Type B pancreatic cell (in vitro differentiated cells): ENCODE measurements at regions not wholly inside any gene's neighbourhood (a gene's known extent, or its start where the extent isn't known, plus 50 kb on each side); places are given as distances from the start of the nearest gene placed in this dataset.
"Not testable (repeated sequence)": the region's sequence is repeated elsewhere in the genome, so short reads cannot be mapped to it uniquely, and the experiment has no call there.

ENCODE experiments used
- DNase-seq: peaks from one replicate; pipeline ENCODE4 v3.0.0; 2021; ENCODE audit warnings: mixed read lengths; ENCODE audit not compliant: unreplicated experiment; ENCODE audit errors: extremely low spot score
- H3K27ac Mint-ChIP-seq: 2 replicates; pipeline ENCODE4 v1.8.0; 2021; ENCODE audit warnings: mild to moderate bottlenecking, mixed read lengths
- H3K27me3 Mint-ChIP-seq: 2 replicates; pipeline ENCODE4 v1.8.0; 2021; ENCODE audit warnings: mixed read lengths
- H3K36me3 Mint-ChIP-seq: 2 replicates; pipeline ENCODE4 v1.8.0; 2021; ENCODE audit warnings: mixed read lengths
- H3K4me1 Mint-ChIP-seq: one replicate; pipeline ENCODE4 v1.8.0; 2021; ENCODE audit warnings: mixed read lengths; ENCODE audit not compliant: unreplicated experiment
- H3K4me3 Mint-ChIP-seq: 2 replicates; pipeline ENCODE4 v1.8.0; 2021; ENCODE audit warnings: mild to moderate bottlenecking, mixed read lengths
- H3K9me3 Mint-ChIP-seq: 2 replicates; pipeline ENCODE4 v1.8.0; 2021; ENCODE audit warnings: mixed read lengths
- TF ChIP-seq, protein P1 (sequence below): fragments of 200-600 bp; sonication (generic); conservative IDR thresholded peaks from 2 replicates; pipeline ENCODE4 v1.5.0; 2021; ENCODE audit warnings: antibody characterized with exemption, mild to moderate bottlenecking

DNA sequence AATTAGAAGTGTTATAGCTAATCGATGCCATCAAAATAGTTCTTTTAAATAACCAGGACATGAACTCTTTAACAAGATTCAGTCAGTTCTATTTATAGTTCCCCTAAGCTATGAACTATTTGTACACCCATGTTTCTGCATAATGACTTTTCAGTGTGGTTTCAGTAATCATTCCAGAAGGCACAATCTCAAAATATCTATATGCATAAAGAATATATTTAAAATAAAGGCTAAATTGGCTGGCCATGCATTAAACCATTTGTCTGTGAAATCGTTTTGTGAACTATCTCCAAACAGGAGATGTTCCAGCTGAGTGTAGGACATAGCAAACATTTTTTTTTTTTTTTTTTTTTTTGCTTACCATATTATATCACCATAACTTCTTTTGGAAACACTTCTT, 719.3 kb downstream of the PLCL1 start:
- no peaks in the 10 kb centered on the region for H3K9me3 Mint-ChIP-seq
- no peak overlapping the region for H3K27ac Mint-ChIP-seq
- H3K27me3 Mint-ChIP-seq: peaks cover 6% of the 10 kb centered on the region
- H3K4me3 Mint-ChIP-seq: no peak overlapping the region
- TF ChIP-seq, protein P1, sequence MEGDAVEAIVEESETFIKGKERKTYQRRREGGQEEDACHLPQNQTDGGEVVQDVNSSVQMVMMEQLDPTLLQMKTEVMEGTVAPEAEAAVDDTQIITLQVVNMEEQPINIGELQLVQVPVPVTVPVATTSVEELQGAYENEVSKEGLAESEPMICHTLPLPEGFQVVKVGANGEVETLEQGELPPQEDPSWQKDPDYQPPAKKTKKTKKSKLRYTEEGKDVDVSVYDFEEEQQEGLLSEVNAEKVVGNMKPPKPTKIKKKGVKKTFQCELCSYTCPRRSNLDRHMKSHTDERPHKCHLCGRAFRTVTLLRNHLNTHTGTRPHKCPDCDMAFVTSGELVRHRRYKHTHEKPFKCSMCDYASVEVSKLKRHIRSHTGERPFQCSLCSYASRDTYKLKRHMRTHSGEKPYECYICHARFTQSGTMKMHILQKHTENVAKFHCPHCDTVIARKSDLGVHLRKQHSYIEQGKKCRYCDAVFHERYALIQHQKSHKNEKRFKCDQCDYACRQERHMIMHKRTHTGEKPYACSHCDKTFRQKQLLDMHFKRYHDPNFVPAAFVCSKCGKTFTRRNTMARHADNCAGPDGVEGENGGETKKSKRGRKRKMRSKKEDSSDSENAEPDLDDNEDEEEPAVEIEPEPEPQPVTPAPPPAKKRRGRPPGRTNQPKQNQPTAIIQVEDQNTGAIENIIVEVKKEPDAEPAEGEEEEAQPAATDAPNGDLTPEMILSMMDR: no peak
- H3K4me1 Mint-ChIP-seq: no peaks in the 10 kb centered on the region
- DNase-seq: no peak
- no peaks in the 10 kb centered on the region for H3K36me3 Mint-ChIP-seq

DNA sequence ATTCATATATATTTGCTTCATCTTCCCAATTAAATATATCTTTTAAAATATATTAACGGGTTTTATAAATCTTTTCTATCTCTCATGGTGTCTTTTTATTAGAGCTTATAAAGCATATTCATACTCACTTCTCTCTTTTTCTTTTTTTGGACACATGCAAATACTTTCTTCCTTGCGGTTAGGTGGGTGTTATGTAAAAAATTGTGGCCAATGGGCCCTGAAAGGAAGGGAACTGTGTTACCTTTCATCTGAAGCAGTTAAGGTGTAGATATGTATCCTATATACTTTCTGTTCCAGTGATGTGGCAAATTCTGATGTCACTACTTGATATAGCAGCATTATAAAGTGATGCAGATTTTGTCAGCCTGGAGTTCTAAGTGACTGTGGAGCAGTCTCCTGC, 714.5 kb downstream of the PLCL1 start:
- Mint-ChIP-seq H3K36me3 (no peaks in the 10 kb centered on the region), H3K4me1 (no peaks in the 10 kb centered on the region), H3K9me3 (no peaks in the 10 kb centered on the region)

DNA sequence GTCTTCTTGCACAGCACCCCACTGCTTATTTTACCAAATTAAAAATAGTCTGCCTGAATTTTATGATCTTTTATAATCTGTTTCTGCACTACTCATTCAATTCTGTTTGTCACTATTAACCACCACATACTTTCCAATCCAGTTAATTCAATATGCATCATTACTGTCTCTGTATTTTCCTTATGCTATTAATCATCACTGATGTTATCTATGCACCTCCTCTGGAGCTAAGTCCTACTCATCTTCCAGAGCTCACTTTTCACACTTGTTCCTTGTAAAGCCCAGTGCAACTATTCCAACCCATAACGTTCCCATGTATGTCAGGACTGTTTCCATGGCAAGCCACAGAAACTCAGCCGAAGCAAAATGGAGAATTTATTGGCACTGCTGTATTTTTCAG, 713.6 kb downstream of the PLCL1 start:
- H3K27me3 Mint-ChIP-seq: peaks cover 6% of the 10 kb centered on the region
- no peak overlapping the region for H3K27ac Mint-ChIP-seq
- no peak overlapping the region for H3K4me3 Mint-ChIP-seq
- no peaks in the 10 kb centered on the region for H3K4me1 Mint-ChIP-seq
- H3K36me3 Mint-ChIP-seq: no peaks in the 10 kb centered on the region
- TF ChIP-seq, protein P1: no peak
- H3K9me3 Mint-ChIP-seq: no peaks in the 10 kb centered on the region
- no peak for DNase-seq

More for the DNA sequence above, 714.5 kb downstream of the PLCL1 start:
- no peak overlapping the region for H3K27ac Mint-ChIP-seq
- TF ChIP-seq, protein P1: no peak
- no peak overlapping the region for H3K4me3 Mint-ChIP-seq
- DNase-seq: no peak
- H3K27me3 Mint-ChIP-seq: peaks cover 6% of the 10 kb centered on the region

DNA sequence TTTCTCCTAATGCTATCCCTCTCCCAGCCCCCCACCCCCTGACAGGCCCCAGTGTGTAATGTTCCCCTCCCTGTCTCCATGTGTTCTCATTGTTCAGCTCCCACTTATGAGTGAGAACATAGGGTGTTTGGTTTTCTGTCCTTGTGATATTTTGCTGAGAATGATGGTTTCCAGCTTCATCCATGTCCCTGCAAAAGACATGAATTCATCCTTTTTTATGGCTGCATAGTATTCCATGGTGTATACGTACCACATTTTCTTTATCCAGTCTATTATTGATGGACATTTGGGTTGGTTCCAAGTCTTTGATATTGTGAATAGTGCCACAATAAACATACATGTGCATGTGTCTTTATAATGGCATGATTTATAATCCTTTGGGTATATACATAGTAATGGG, 704.2 kb downstream of the PLCL1 start:
- not testable (repeated sequence) for H3K4me1 Mint-ChIP-seq, H3K4me3 Mint-ChIP-seq, H3K36me3 Mint-ChIP-seq, H3K27ac Mint-ChIP-seq, H3K9me3 Mint-ChIP-seq, H3K27me3 Mint-ChIP-seq, DNase-seq

DNA sequence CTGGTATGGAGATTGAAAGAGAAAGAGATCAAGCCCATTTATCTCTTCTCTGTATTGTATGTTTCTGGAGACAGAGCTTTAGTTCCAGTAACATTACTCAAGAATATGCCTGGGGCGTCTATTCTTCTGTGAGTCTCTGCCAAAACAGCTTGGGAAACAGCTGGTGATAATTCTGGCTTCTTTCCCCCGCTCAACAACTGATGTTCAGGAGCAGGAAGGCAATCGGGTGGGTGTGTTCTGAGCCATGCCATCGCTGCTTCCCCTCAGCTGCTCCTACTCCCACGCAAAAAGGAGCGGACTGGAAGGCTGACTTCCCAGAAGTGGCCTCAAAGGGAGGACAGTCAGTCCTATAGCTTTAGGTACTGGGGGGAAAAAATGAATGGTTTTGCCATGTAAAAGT, 695.1 kb downstream of the PLCL1 start:
- TF ChIP-seq, protein P1: no peak
- no peak overlapping the region for H3K4me3 Mint-ChIP-seq
- no peaks in the 10 kb centered on the region for H3K27me3 Mint-ChIP-seq
- no peak overlapping the region for H3K27ac Mint-ChIP-seq
- no peaks in the 10 kb centered on the region for H3K36me3 Mint-ChIP-seq
- DNase-seq: no peak
- peaks cover 6% of the 10 kb centered on the region for H3K4me1 Mint-ChIP-seq
- no peaks in the 10 kb centered on the region for H3K9me3 Mint-ChIP-seq

DNA sequence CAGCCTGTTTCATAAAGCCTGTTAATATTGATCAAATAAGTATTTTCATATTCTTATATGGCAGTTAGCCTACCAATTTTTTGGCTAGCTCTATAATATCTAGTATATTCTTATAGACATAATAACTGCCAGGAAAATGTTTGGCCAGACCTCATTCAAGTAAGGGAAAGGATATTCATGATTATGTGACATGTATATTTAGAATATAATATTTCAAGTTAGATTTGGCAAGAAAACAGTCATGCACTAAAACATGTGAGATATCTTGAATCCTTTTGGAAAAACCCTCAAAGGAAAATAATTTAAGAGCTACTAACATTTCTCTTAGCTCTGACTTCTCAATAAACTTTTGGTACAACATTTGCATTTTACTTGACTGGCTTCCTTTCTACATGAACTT, 694.1 kb downstream of the PLCL1 start:
- Mint-ChIP-seq H3K4me3 (no peak overlapping the region), H3K27me3 (no peaks in the 10 kb centered on the region), H3K27ac (no peak overlapping the region), H3K4me1 (peaks cover 6% of the 10 kb centered on the region), H3K9me3 (no peaks in the 10 kb centered on the region), H3K36me3 (no peaks in the 10 kb centered on the region)
- TF ChIP-seq, protein P1: no peak
- no peak for DNase-seq
